GM23248 (cell line): ENCODE measurements at regions not wholly inside any gene's neighbourhood (a gene's known extent, or its start where the extent isn't known, plus 50 kb on each side); places are given as distances from the start of the nearest gene placed in this dataset.

Experiments used
- EZH2 ChIP-seq: fragments of 200-600 bp; sonication (generic); IDR thresholded peaks from 2 replicates; pipeline ENCODE4 v1.6.1; 2018; ENCODE audit warnings: antibody characterized with exemption, mild to moderate bottlenecking; ENCODE audit not compliant: insufficient read depth, poor library complexity, severe bottlenecking
- EZH2phosphoT487 ChIP-seq: fragments of 200-600 bp; sonication (generic); IDR thresholded peaks from 2 replicates; pipeline ENCODE4 v1.6.1; 2018; ENCODE audit warnings: antibody characterized with exemption, moderate library complexity, mild to moderate bottlenecking, low read depth; ENCODE audit not compliant: insufficient read depth

DNA sequence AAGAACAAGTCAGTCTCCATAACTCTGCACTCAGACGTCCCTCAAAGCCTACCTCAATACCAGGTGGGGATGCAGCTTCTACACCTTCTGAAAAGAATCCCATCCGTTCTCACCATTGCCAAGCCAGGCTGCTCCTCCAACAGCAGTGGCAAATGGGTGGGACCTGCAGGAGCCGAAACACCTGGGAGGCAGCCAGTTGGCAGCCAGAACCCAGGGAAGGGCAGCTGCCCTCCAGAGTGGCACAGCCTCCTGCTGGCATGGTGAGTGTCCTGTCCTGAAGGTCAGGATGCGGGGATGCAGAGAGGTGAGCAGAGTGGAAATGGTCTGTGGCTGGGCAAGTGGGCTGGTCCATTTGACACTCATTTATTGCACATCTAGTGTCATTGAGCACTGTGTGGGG is 210.6 kb upstream of the CDH4 start:
- TF ChIP-seq EZH2phosphoT487 (no peak), EZH2 (no peak)
